ENCODE measurements at regions not wholly inside any gene's neighbourhood (a gene's known extent, or its start where the extent isn't known, plus 50 kb on each side); places are given as distances from the start of the nearest gene placed in this dataset.
"Not testable (repeated sequence)": the region's sequence is repeated elsewhere in the genome, so short reads cannot be mapped to it uniquely, and the experiment has no call there.

DNA sequence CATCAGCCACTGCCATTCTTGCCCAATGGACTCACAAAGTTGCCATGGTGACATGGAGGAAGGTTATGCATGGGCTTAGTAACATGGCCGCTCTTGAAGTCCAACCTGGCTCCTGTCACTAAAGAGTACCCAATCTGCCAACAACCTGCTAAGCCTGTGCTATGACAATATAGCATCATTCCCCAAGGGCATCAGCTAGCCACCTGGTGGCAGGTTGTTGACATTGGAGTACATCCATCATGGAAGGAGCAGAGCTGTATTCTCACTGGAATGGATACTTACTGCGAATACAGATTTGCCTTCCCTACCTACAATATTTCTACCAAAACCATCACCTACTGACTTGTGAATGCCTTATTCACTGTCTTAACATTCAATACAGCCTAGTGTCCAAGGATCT, 138.9 kb upstream of the RORA start:
- no peak overlapping the region for H2AFZ ChIP-seq (ENCODE audit: control insufficient read depth, low read length)
- dilution Hi-C loops (cut with MboI; ENCODE audit: extremely low pct_ligation_motif_present, low sequenced_read_pairs), result no loop called here
- H3K36me3 ChIP-seq (ENCODE audit: control insufficient read depth in 2 of 2, extremely low read depth in 1 of 2, insufficient read depth in 2 of 2, low read length in 2 of 2), result no peaks in the 10 kb centered on the region
- H3K9me1 ChIP-seq (ENCODE audit: control insufficient read depth, extremely low read depth, insufficient read depth, low read length), result no peaks in the 10 kb centered on the region
- no peak overlapping the region for H3K9ac ChIP-seq (ENCODE audit: control insufficient read depth, extremely low read depth, insufficient read depth, low read length)
- TF ChIP-seq, protein P1, sequence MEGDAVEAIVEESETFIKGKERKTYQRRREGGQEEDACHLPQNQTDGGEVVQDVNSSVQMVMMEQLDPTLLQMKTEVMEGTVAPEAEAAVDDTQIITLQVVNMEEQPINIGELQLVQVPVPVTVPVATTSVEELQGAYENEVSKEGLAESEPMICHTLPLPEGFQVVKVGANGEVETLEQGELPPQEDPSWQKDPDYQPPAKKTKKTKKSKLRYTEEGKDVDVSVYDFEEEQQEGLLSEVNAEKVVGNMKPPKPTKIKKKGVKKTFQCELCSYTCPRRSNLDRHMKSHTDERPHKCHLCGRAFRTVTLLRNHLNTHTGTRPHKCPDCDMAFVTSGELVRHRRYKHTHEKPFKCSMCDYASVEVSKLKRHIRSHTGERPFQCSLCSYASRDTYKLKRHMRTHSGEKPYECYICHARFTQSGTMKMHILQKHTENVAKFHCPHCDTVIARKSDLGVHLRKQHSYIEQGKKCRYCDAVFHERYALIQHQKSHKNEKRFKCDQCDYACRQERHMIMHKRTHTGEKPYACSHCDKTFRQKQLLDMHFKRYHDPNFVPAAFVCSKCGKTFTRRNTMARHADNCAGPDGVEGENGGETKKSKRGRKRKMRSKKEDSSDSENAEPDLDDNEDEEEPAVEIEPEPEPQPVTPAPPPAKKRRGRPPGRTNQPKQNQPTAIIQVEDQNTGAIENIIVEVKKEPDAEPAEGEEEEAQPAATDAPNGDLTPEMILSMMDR (optimal IDR thresholded peaks at IDR 0.05 in 1 of 3, IDR thresholded peaks at IDR 0.05 in 1 of 3, conservative IDR thresholded peaks at IDR 0.05 in 1 of 3; ENCODE audit: extremely low read depth in 1 of 3, insufficient read depth in 2 of 3, low read length in 3 of 3), result peak in 1 of 3 experiments; percentile 33
- no peak for TF ChIP-seq EZH2 (IDR thresholded peaks at IDR 0.05; ENCODE audit: low read length)
- no peaks in the 10 kb centered on the region for H3K79me2 ChIP-seq (ENCODE audit: control insufficient read depth, insufficient read depth, low read length)
- H3K9me3 ChIP-seq (ENCODE audit: control insufficient read depth, low read depth, low read length), result no peaks in the 10 kb centered on the region
- no peak overlapping the region for H3K4me2 ChIP-seq (ENCODE audit: control insufficient read depth, extremely low read depth, insufficient read depth, low read depth, low read length)
- H4K20me1 ChIP-seq (ENCODE audit: control insufficient read depth, extremely low read depth, insufficient read depth, low read length), result no peaks in the 10 kb centered on the region
- no peak overlapping the region for H3K4me3 ChIP-seq (ENCODE audit: control insufficient read depth in 2 of 3, extremely low read depth in 1 of 3, insufficient read depth in 2 of 3, low read depth in 1 of 3, low read length in 3 of 3)
- no peaks in the 10 kb centered on the region for H3K27me3 ChIP-seq (ENCODE audit: control insufficient read depth, extremely low read depth, insufficient read depth, low read length)
- DNase-seq (ENCODE audit: low read depth, low spot score), result no peak
- H3K27ac ChIP-seq (ENCODE audit: control insufficient read depth, insufficient read depth, low read length), result no peak overlapping the region
- no peaks in the 10 kb centered on the region for H3K4me1 ChIP-seq (ENCODE audit: control insufficient read depth, extremely low read depth, insufficient read depth, low read length)
- FAIRE-seq, result no peak

DNA sequence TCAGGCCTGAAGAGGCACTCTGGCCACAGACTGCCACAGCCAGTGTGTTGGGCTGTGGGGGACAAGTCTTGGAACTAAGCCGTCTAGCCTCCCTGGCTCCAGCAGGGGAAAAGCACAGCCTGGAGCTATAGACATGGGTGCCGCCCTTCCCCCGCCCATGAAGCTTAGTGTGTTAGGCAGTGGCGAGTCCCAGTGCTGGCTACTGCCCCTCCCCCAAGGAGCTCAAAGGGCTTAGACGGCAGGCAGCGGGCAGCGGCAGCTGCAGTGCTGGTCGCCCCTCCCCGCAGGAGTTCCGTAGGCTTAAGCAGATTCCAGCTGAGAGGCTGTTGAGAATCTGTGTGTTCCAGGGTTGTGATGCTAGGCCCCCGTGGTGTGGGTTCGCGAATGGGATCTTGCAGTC, 135.8 kb upstream of the RORA start:
- Histone ChIP-seq H3K27me3 (ENCODE audit: control insufficient read depth, extremely low read depth, insufficient read depth, low read length) (no peaks in the 10 kb centered on the region), H2AFZ (ENCODE audit: control insufficient read depth, low read length) (no peak overlapping the region), H3K4me3 (ENCODE audit: control insufficient read depth in 2 of 3, extremely low read depth in 1 of 3, insufficient read depth in 2 of 3, low read depth in 1 of 3, low read length in 3 of 3) (no peak overlapping the region), H3K9ac (ENCODE audit: control insufficient read depth, extremely low read depth, insufficient read depth, low read length) (no peak overlapping the region), H3K79me2 (ENCODE audit: control insufficient read depth, insufficient read depth, low read length) (no peaks in the 10 kb centered on the region), H3K4me1 (ENCODE audit: control insufficient read depth, extremely low read depth, insufficient read depth, low read length) (no peaks in the 10 kb centered on the region), H3K4me2 (ENCODE audit: control insufficient read depth, extremely low read depth, insufficient read depth, low read depth, low read length) (no peak overlapping the region), H3K36me3 (ENCODE audit: control insufficient read depth in 2 of 2, extremely low read depth in 1 of 2, insufficient read depth in 2 of 2, low read length in 2 of 2) (no peaks in the 10 kb centered on the region), H4K20me1 (ENCODE audit: control insufficient read depth, extremely low read depth, insufficient read depth, low read length) (no peaks in the 10 kb centered on the region), H3K9me3 (ENCODE audit: control insufficient read depth, low read depth, low read length) (no peaks in the 10 kb centered on the region), H3K27ac (ENCODE audit: control insufficient read depth, insufficient read depth, low read length) (no peak overlapping the region), H3K9me1 (ENCODE audit: control insufficient read depth, extremely low read depth, insufficient read depth, low read length) (no peaks in the 10 kb centered on the region)
- DNase-seq (ENCODE audit: low read depth, low spot score) (no peak), FAIRE-seq (no peak)
- TF ChIP-seq EZH2 (IDR thresholded peaks at IDR 0.05; ENCODE audit: low read length), result no peak
- TF ChIP-seq, protein P1 (optimal IDR thresholded peaks at IDR 0.05 in 1 of 3, IDR thresholded peaks at IDR 0.05 in 1 of 3, conservative IDR thresholded peaks at IDR 0.05 in 1 of 3; ENCODE audit: extremely low read depth in 1 of 3, insufficient read depth in 2 of 3, low read length in 3 of 3), result no peak
- dilution Hi-C loops (cut with MboI; ENCODE audit: extremely low pct_ligation_motif_present, low sequenced_read_pairs), result no loop called here

DNA sequence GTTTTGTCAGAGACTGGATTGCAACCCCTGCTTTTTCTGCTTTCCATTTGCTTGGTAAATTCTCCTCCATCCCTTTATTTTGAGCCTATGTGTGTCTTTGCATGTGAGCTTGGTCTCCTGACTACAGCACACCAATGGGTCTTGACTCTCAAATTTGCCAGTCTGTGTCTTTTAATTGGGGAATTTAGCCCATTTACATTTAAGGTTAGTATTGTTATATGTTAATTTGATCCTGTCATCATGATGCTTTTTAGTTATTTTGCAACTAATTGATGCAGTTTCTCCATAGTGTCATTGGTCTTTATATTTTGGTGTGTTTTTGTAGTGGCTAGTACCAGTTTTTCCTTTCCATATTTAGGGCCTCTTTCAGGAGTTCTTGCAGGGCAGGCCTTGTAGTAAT, 133.8 kb upstream of the RORA start:
- H3K9ac ChIP-seq (ENCODE audit: control insufficient read depth, extremely low read depth, insufficient read depth, low read length); H3K36me3 ChIP-seq (ENCODE audit: control insufficient read depth in 2 of 2, extremely low read depth in 1 of 2, insufficient read depth in 2 of 2, low read length in 2 of 2); H3K27me3 ChIP-seq (ENCODE audit: control insufficient read depth, extremely low read depth, insufficient read depth, low read length); DNase-seq (ENCODE audit: low read depth, low spot score); H2AFZ ChIP-seq (ENCODE audit: control insufficient read depth, low read length); H3K9me1 ChIP-seq (ENCODE audit: control insufficient read depth, extremely low read depth, insufficient read depth, low read length); H3K9me3 ChIP-seq (ENCODE audit: control insufficient read depth, low read depth, low read length); H3K27ac ChIP-seq (ENCODE audit: control insufficient read depth, insufficient read depth, low read length); H4K20me1 ChIP-seq (ENCODE audit: control insufficient read depth, extremely low read depth, insufficient read depth, low read length); H3K4me2 ChIP-seq (ENCODE audit: control insufficient read depth, extremely low read depth, insufficient read depth, low read depth, low read length); dilution Hi-C loops (cut with MboI; ENCODE audit: extremely low pct_ligation_motif_present, low sequenced_read_pairs); H3K4me3 ChIP-seq (ENCODE audit: control insufficient read depth in 2 of 3, extremely low read depth in 1 of 3, insufficient read depth in 2 of 3, low read depth in 1 of 3, low read length in 3 of 3); FAIRE-seq; H3K4me1 ChIP-seq (ENCODE audit: control insufficient read depth, extremely low read depth, insufficient read depth, low read length); H3K79me2 ChIP-seq (ENCODE audit: control insufficient read depth, insufficient read depth, low read length): not testable (repeated sequence)

All from keratinocyte (primary cell).